ENCODE measurements at regions not wholly inside any gene's neighbourhood (a gene's known extent, or its start where the extent isn't known, plus 50 kb on each side); places are given as distances from the start of the nearest gene placed in this dataset.

GRCh38 chr6:19042420-19042819 is 655.3 kb downstream of the RNF144B start:
- DNase-seq, result no peak

GRCh38 chr6:19050765-19051164 is 663.6 kb downstream of the RNF144B start:
- no peak for DNase-seq

GRCh38 chr6:19052219-19052618 is 665.1 kb downstream of the RNF144B start:
- no peak for DNase-seq

GRCh38 chr6:19059102-19059501 is 672.0 kb downstream of the RNF144B start:
- no peak for DNase-seq

- no peak for DNase-seq
Observed at GRCh38 chr6:19067165-19067564, 680.0 kb downstream of the RNF144B start.

- DNase-seq, result no peak
Observed at GRCh38 chr6:19070520-19070919, 683.4 kb downstream of the RNF144B start.

GRCh38 chr6:19083801-19084200 is 696.7 kb downstream of the RNF144B start:
- DNase-seq, result no peak

- DNase-seq, result no peak
Observed at GRCh38 chr6:19086480-19086879, 699.3 kb downstream of the RNF144B start.

- DNase-seq, result no peak
Observed at GRCh38 chr6:19087296-19087695, 700.1 kb downstream of the RNF144B start.

- no peak for DNase-seq
Observed at GRCh38 chr6:19087897-19088296, 700.7 kb downstream of the RNF144B start.

GRCh38 chr6:19100752-19101151 is 713.6 kb downstream of the RNF144B start:
- DNase-seq, result no peak

GRCh38 chr6:19102936-19103335 is 715.8 kb downstream of the RNF144B start:
- DNase-seq, result no peak

GRCh38 chr6:19107468-19107867 is 720.3 kb downstream of the RNF144B start:
- no peak for DNase-seq

GRCh38 chr6:19121521-19121920 is 715.6 kb upstream of the ID4 start:
- no peak for DNase-seq

- DNase-seq, result no peak
Observed at GRCh38 chr6:19127081-19127480, 710.1 kb upstream of the ID4 start.

GRCh38 chr6:19128701-19129100 is 708.5 kb upstream of the ID4 start:
- no peak for DNase-seq

- DNase-seq, result no peak
Observed at GRCh38 chr6:19135706-19136105, 701.5 kb upstream of the ID4 start.

- no peak for DNase-seq
Observed at GRCh38 chr6:19137505-19137904, 699.7 kb upstream of the ID4 start.

- DNase-seq, result no peak
Observed at GRCh38 chr6:19142275-19142674, 694.9 kb upstream of the ID4 start.

GRCh38 chr6:19150307-19150706 is 686.9 kb upstream of the ID4 start:
- no peak for DNase-seq

GRCh38 chr6:19153270-19153980 is 683.7 kb upstream of the ID4 start:
- DNase-seq, result no peak

- DNase-seq, result no peak
Observed at GRCh38 chr6:19153981-19154295, 683.2 kb upstream of the ID4 start.

- no peak for DNase-seq
Observed at GRCh38 chr6:19156443-19156842, 680.7 kb upstream of the ID4 start.

- DNase-seq, result no peak
Observed at GRCh38 chr6:19157486-19157885, 679.7 kb upstream of the ID4 start.

- DNase-seq, result no peak
Observed at GRCh38 chr6:19158586-19158985, 678.6 kb upstream of the ID4 start.

- DNase-seq, result no peak
Observed at GRCh38 chr6:19159089-19159488, 678.1 kb upstream of the ID4 start.

Data from T-helper 1 cell (primary cell).